Gastroesophageal sphincter (tissue), 3 donors: ENCODE measurements at regions not wholly inside any gene's neighbourhood (a gene's known extent, or its start where the extent isn't known, plus 50 kb on each side); places are given as distances from the start of the nearest gene placed in this dataset.

Source experiments
- CTCF ChIP-seq, 4 experiments: fragments of 200-600 bp in 2 of 4; fragments of 450-650 bp in 2 of 4; sonication (generic) in 1 of 4; IDR thresholded peaks; one replicate each; pipeline ENCODE4 v1.5.1; 2017 to 2019; ENCODE audit warnings: antibody characterized with exemption in 4 of 4, mild to moderate bottlenecking in 2 of 4, moderate library complexity in 2 of 4
- POLR2AphosphoS5 ChIP-seq: sonication (generic); formaldehyde crosslinking; IDR thresholded peaks from one replicate; pipeline ENCODE4 v1.6.1; 2017; ENCODE audit warnings: antibody characterized with exemption

DNA sequence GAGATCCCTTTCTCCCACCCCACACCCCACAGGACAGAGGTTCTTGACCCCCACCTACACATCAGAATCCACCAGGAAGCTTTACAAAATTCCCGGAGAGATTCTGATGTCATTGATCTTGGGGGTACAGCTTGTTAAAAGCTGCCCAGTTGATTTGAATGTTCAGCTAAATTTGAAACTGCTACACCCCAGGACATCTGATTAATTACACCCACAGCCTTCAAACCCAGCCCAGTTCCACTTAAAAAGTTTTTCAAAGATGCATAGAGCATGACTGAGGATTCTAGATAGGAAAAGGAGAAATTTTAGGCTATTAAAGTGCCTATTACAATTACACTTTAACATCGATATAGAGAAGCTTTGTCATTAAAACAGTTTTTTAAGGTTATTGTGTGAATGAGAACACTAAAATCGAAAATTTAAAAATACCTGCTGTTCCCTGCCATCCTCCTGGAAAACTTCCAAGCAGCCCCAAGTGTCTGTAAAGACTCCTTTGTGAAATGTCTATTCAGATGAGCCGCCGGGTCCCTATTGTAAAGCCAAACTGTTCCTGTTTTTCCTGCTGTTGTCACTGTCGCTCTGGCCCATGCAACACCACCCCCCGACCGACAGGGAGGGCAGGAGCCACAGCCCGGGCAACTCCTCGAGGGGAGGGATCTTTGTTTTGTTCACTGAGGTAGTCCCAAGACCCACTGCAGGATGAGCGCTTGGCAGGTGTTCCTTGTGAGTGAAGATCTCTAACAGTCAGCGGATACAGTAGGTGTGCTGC, 132.5 kb upstream of the PHACTR3 start:
- TF ChIP-seq POLR2AphosphoS5 = no peak
- no peak for TF ChIP-seq CTCF (IDR thresholded peaks at IDR 0.05)
